ENCODE measurements at regions not wholly inside any gene's neighbourhood (a gene's known extent, or its start where the extent isn't known, plus 50 kb on each side); places are given as distances from the start of the nearest gene placed in this dataset.

DNA sequence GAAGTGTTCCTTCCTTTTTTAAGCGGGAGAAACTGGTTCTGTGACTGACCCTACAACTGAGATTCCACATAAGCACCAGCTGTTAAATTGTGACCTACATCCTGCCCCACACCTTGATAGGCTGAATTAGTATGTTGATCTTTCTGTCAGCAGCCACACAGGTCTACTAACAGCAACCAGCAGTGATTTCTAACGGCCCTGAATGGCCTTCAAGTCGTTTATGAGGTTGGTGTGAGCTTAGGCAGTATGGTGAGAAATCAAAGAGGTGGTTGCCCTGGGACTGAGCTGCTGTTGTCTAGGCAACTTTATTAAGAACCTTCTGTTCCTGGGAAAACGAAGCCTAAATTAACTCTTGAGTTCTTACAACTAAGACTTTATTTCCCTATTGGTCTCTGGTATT, 197.2 kb upstream of the FSHR start:
- Mint-ChIP-seq H3K4me1 (no peaks in the 10 kb centered on the region), H3K4me3 (no peak overlapping the region), H3K36me3 (no peaks in the 10 kb centered on the region), H3K27me3 (ENCODE audit: low read depth in 3 of 3) (peaks cover 0 to 2% (median 0%) of the 10 kb centered on the region in 3 donors), H3K9me3 (peaks cover 0 to 4% (median 0%) of the 10 kb centered on the region in 7 donors), H3K27ac (no peak overlapping the region)
- Histone ChIP-seq H3K4me3 (replicated peaks in 1 of 3; ENCODE audit: low read depth in 2 of 3, low read length in 3 of 3) (no peak overlapping the region), H3K9me3 (replicated peaks in 1 of 2; ENCODE audit: control insufficient read depth in 1 of 2, insufficient read depth in 1 of 2, low read length in 2 of 2) (no peaks in the 10 kb centered on the region), H3K36me3 (replicated peaks in 1 of 2; ENCODE audit: control insufficient read depth in 1 of 2, insufficient read depth in 2 of 2, low read length in 2 of 2) (no peaks in the 10 kb centered on the region), H4K20me1 (ENCODE audit: insufficient read depth, low read length) (no peaks in the 10 kb centered on the region), H3K27me3 (ENCODE audit: control insufficient read depth in 2 of 2, insufficient read depth in 2 of 2, low read length in 2 of 2) (no peaks in the 10 kb centered on the region), H2AFZ (ENCODE audit: insufficient read depth, low read depth, low read length, poor library complexity, severe bottlenecking) (no peak overlapping the region), H3K27ac (ENCODE audit: low read depth in 1 of 2, low read length in 2 of 2) (no peak overlapping the region), H3K79me2 (ENCODE audit: insufficient read depth, low read length) (no peaks in the 10 kb centered on the region), H3K9ac (ENCODE audit: insufficient read depth, low read length, poor library complexity, severe bottlenecking) (no peak overlapping the region), H3K4me2 (replicated peaks; ENCODE audit: extremely low read depth, low read length, poor library complexity, severe bottlenecking) (no peak overlapping the region), H3K4me1 (ENCODE audit: control insufficient read depth in 1 of 2, insufficient read depth in 2 of 2, low read length in 2 of 2) (no peaks in the 10 kb centered on the region)
- TF ChIP-seq, protein P1, sequence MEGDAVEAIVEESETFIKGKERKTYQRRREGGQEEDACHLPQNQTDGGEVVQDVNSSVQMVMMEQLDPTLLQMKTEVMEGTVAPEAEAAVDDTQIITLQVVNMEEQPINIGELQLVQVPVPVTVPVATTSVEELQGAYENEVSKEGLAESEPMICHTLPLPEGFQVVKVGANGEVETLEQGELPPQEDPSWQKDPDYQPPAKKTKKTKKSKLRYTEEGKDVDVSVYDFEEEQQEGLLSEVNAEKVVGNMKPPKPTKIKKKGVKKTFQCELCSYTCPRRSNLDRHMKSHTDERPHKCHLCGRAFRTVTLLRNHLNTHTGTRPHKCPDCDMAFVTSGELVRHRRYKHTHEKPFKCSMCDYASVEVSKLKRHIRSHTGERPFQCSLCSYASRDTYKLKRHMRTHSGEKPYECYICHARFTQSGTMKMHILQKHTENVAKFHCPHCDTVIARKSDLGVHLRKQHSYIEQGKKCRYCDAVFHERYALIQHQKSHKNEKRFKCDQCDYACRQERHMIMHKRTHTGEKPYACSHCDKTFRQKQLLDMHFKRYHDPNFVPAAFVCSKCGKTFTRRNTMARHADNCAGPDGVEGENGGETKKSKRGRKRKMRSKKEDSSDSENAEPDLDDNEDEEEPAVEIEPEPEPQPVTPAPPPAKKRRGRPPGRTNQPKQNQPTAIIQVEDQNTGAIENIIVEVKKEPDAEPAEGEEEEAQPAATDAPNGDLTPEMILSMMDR (IDR thresholded peaks at IDR 0.05) = no peak
- 0% methylated on average over 2 of the region's 4 CpGs for WGBS (ENCODE audit: insufficient coverage)
- DNase-seq = no peak
- intact Hi-C loops (cut with micrococcal nuclease) = no loop called here

DNA sequence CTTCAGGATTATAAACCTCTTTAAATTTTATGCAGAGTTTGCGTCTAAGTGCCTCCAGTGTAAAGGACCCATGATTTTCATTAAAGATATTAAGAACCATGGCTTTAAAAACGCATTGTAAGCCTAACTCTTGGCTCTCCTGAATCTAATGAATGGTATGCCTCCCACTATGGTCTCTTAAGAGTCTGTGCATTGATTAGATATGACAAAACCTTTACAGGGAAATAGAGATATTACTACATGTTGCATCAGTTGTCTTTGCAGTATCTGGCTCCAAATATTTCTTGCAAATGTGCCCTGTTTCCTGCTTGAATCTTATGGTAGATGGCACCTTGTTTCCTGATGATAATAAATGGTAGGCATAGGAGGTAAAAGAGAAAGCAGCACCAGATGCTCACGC, 189.3 kb upstream of the FSHR start:
- H3K4me1 ChIP-seq (ENCODE audit: control insufficient read depth in 1 of 2, insufficient read depth in 2 of 2, low read length in 2 of 2) = no peaks in the 10 kb centered on the region
- intact Hi-C loops (cut with micrococcal nuclease) = no loop called here
- no peak overlapping the region for H3K27ac ChIP-seq (ENCODE audit: low read depth in 1 of 2, low read length in 2 of 2)
- DNase-seq = no peak
- no peaks in the 10 kb centered on the region for H4K20me1 ChIP-seq (ENCODE audit: insufficient read depth, low read length)
- Mint-ChIP-seq H3K4me1 (no peaks in the 10 kb centered on the region), H3K9me3 (peaks cover 0 to 3% (median 0%) of the 10 kb centered on the region in 7 donors), H3K36me3 (no peaks in the 10 kb centered on the region), H3K27ac (no peak overlapping the region), H3K27me3 (ENCODE audit: low read depth in 3 of 3) (peaks cover 0 to 2% (median 0%) of the 10 kb centered on the region in 3 donors), H3K4me3 (no peak overlapping the region)
- no peaks in the 10 kb centered on the region for H3K9me3 ChIP-seq (replicated peaks in 1 of 2; ENCODE audit: control insufficient read depth in 1 of 2, insufficient read depth in 1 of 2, low read length in 2 of 2)
- no peaks in the 10 kb centered on the region for H3K27me3 ChIP-seq (ENCODE audit: control insufficient read depth in 2 of 2, insufficient read depth in 2 of 2, low read length in 2 of 2)
- 60% methylated on average over 1 of the region's 3 CpGs for WGBS (ENCODE audit: insufficient coverage)
- no peak overlapping the region for H3K4me3 ChIP-seq (replicated peaks in 1 of 3; ENCODE audit: low read depth in 2 of 3, low read length in 3 of 3)
- H3K9ac ChIP-seq (ENCODE audit: insufficient read depth, low read length, poor library complexity, severe bottlenecking) = no peak overlapping the region
- TF ChIP-seq, protein P1 (IDR thresholded peaks at IDR 0.05) = no peak
- H3K36me3 ChIP-seq (replicated peaks in 1 of 2; ENCODE audit: control insufficient read depth in 1 of 2, insufficient read depth in 2 of 2, low read length in 2 of 2) = no peaks in the 10 kb centered on the region
- no peak overlapping the region for H3K4me2 ChIP-seq (replicated peaks; ENCODE audit: extremely low read depth, low read length, poor library complexity, severe bottlenecking)
- H3K79me2 ChIP-seq (ENCODE audit: insufficient read depth, low read length) = no peaks in the 10 kb centered on the region
- H2AFZ ChIP-seq (ENCODE audit: insufficient read depth, low read depth, low read length, poor library complexity, severe bottlenecking) = no peak overlapping the region

Data from CD14-positive monocyte (primary cell).